ENCODE measurements at regions not wholly inside any gene's neighbourhood (a gene's known extent, or its start where the extent isn't known, plus 50 kb on each side); places are given as distances from the start of the nearest gene placed in this dataset.

- no peak for DNase-seq
Measured at GRCh38 chr1:201589186-201589585, 50.3 kb downstream of the NAV1 start.

GRCh38 chr1:201590474-201590873, 51.5 kb downstream of the NAV1 start:
- no peak for DNase-seq

GRCh38 chr1:201591348-201591747, 52.4 kb downstream of the NAV1 start:
- no peak for DNase-seq

- no peak for DNase-seq
Measured at GRCh38 chr1:201591981-201592380, 53.1 kb downstream of the NAV1 start.

GRCh38 chr1:201593200-201593921, 54.4 kb downstream of the NAV1 start:
- DNase-seq = no peak

- no peak for DNase-seq
Measured at GRCh38 chr1:201594575-201595245, 55.8 kb downstream of the NAV1 start.

- DNase-seq = no peak
Measured at GRCh38 chr1:201595381-201595780, 56.5 kb downstream of the NAV1 start.

- DNase-seq = no peak
Measured at GRCh38 chr1:201596101-201596868, 57.4 kb downstream of the NAV1 start.

- no peak for DNase-seq
Measured at GRCh38 chr1:201597551-201598230, 58.8 kb downstream of the NAV1 start.

GRCh38 chr1:201598396-201598795, 59.5 kb downstream of the NAV1 start:
- no peak for DNase-seq

- DNase-seq = no peak
Measured at GRCh38 chr1:201598973-201599372, 60.0 kb downstream of the NAV1 start.

- DNase-seq = no peak
Measured at GRCh38 chr1:201599548-201599947, 60.6 kb downstream of the NAV1 start.

GRCh38 chr1:201602413-201603265, 63.7 kb downstream of the NAV1 start:
- DNase-seq = no peak

- DNase-seq = no peak
Measured at GRCh38 chr1:201603613-201604232, 64.8 kb downstream of the NAV1 start.

- no peak for DNase-seq
Measured at GRCh38 chr1:201605385-201606010, 66.6 kb downstream of the NAV1 start.

- no peak for DNase-seq
Measured at GRCh38 chr1:201606096-201606495, 67.2 kb downstream of the NAV1 start.

- no peak for DNase-seq
Measured at GRCh38 chr1:201606623-201607022, 67.7 kb downstream of the NAV1 start.

- DNase-seq = no peak
Measured at GRCh38 chr1:201608635-201609395, 69.9 kb downstream of the NAV1 start.

GRCh38 chr1:201609661-201610318, 70.9 kb downstream of the NAV1 start:
- DNase-seq = no peak

- no peak for DNase-seq
Measured at GRCh38 chr1:201610858-201611257, 71.9 kb downstream of the NAV1 start.
